T-helper 1 cell (primary cell): ENCODE measurements at regions not wholly inside any gene's neighbourhood (a gene's known extent, or its start where the extent isn't known, plus 50 kb on each side); places are given as distances from the start of the nearest gene placed in this dataset.

ENCODE experiments used
- DNase-seq, 5 donors: peaks; one replicate each; pipeline ENCODE4 v3.0.0-alpha.2; 2012 to 2020

- DNase-seq = no peak
Observed at GRCh38 chr14:106838991-106839769, 1312.8 kb downstream of the TMEM121 start.

GRCh38 chr14:106840258-106840657, 1313.9 kb downstream of the TMEM121 start:
- no peak for DNase-seq

- DNase-seq = no peak
Observed at GRCh38 chr14:106840991-106841390, 1314.6 kb downstream of the TMEM121 start.

GRCh38 chr14:106841701-106842100, 1315.3 kb downstream of the TMEM121 start:
- DNase-seq = no peak

GRCh38 chr14:106842687-106843086, 1316.3 kb downstream of the TMEM121 start:
- DNase-seq = no peak

- no peak for DNase-seq
Observed at GRCh38 chr14:106843386-106843785, 1317.0 kb downstream of the TMEM121 start.

GRCh38 chr14:106843951-106844483, 1317.6 kb downstream of the TMEM121 start:
- DNase-seq = peak in 2 of 5 donors; percentile 18 to 28

- peak; percentile 51 to 64 (median 57) for DNase-seq
Observed at GRCh38 chr14:106844608-106845285, 1318.4 kb downstream of the TMEM121 start.

- peak in 2 of 5 donors; percentile 24 to 26 for DNase-seq
Observed at GRCh38 chr14:106845286-106846087, 1319.1 kb downstream of the TMEM121 start.

GRCh38 chr14:106846218-106846617, 1319.8 kb downstream of the TMEM121 start:
- no peak for DNase-seq

- DNase-seq = no peak
Observed at GRCh38 chr14:106848330-106849121, 1322.1 kb downstream of the TMEM121 start.

GRCh38 chr14:106850913-106851825, 1324.8 kb downstream of the TMEM121 start:
- DNase-seq = no peak

GRCh38 chr14:106872611-106873446, 1346.4 kb downstream of the TMEM121 start:
- DNase-seq = peak; percentile 54 to 73 (median 71)

- no peak for DNase-seq
Observed at GRCh38 chr14:106874350-106874749, 1348.0 kb downstream of the TMEM121 start.

GRCh38 chr14:106875503-106875902, 1349.1 kb downstream of the TMEM121 start:
- no peak for DNase-seq

GRCh38 chr14:106876711-106877110, 1350.3 kb downstream of the TMEM121 start:
- no peak for DNase-seq

- no peak for DNase-seq
Observed at GRCh38 chr14:106877517-106877916, 1351.1 kb downstream of the TMEM121 start.

- DNase-seq = peak in 2 of 5 donors; percentile 34 to 57
Observed at GRCh38 chr14:106879241-106879640, 1352.9 kb downstream of the TMEM121 start.

- peak in 2 of 5 donors; percentile 32 to 47 for DNase-seq
Observed at GRCh38 chr14:106883218-106883692, 1356.9 kb downstream of the TMEM121 start.
